Stimulated activated CD4-positive, alpha-beta T cell treated with anti-CD3 and anti-CD28 coated beads, Interleukin-1b, Interleukin-23, amount 100 ng/mL, for 4 hours (primary cell): ENCODE measurements at regions not wholly inside any gene's neighbourhood (a gene's known extent, or its start where the extent isn't known, plus 50 kb on each side); places are given as distances from the start of the nearest gene placed in this dataset.
A peak's percentile ranks its signal among the peaks of the same experiment; 100 is the strongest.

ENCODE experiments used
- DNase-seq, 2 donors: peaks; one replicate each; pipeline ENCODE4 v3.0.0-alpha.2; 2020; ENCODE audit warnings: low read depth in 2 of 2

DNA sequence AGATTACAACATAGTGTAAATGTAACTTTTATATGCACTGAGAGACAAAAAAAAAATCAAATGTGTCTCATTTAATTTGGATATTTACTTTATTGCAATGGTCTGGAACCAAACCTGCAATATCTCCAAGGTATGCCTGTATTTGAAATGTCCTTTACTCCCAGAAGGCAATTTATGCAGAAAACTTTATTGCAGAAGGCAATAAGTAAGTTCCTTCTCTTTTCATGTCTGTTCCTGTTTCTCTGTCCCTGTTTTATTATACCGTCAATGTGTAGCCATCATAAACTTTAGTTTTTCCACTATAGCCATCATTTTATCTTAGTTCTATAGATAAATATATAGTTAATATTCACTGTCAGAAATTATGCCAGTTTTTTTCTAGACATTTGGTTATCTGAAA lies 513.1 kb upstream of the FAM98A start:
- DNase-seq: no peak

DNA sequence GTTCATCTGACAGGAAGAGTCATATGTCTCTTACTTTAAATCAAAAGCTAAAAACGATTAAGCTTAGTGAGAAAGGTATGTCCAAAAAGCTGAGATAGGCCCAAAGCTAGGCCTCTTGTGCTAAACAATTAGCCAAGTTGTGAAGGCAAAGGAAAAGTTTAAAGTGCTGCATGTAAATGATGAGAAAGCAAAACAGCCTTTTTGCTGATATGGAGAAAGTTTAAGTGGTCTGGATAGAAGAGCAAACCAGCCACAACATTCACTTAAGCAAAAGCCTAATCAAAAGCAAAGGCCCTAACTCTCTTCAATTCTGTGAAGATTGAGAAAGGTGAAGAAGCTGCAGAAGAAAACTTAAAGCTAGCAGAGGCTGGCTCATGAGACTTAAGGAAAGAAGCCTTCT lies 511.3 kb upstream of the FAM98A start:
- DNase-seq: no peak

- DNase-seq: no peak
Measured at GRCh38 chr2:34107811-34108210, 508.7 kb upstream of the FAM98A start.

DNA sequence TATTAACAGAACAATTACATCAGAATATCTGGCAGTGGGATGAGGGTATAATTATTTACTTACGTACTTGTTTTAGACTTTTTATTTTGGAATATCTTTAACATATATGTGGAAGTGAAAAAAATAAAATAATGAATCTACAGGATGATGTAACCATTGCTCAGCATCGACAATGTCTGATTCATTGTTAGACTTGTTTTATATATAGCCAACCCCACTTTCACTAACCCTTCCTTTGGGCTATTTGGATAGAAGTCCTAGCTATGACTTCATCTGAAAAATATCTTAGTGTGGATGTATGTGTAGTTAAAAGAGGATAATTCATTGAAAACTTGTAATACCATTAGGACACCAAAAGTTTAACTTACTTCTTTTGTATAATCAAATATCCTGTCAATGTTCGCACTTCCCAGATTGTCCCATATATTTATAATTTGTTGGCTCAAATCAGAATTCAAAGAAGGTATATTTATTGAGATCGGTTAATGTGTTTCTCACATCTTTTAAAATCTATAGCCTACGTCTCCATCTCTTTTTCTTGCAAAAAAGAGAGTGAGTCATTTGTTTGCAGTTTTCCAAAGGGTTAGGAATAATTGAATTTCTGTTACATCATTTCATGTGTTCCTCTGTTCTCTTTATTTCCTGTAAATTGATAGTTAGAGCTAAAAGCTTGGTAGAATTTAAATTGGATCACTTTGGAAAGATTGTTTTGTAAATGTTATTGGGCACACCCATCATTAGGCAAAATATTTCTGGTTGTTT lies 506.1 kb upstream of the FAM98A start:
- no peak for DNase-seq

DNA sequence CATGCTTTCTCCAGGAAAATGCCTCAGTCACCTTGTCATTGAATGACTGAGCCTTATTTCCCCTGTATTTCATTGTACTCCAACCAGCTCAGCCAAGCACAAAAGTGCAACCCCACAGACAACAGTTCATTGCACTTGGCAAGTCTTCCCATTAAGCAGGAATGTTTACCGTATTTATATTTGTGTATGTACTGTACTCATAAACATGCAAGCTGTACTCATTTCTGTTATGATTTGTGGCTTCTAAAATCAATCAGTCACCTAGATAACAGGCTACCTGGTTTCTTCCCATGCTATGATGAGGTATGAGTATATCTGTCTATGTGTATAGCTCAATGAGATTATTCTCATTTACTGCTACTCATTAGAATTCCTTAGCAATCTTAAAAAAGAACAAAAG lies 505.5 kb upstream of the FAM98A start:
- no peak for DNase-seq

DNA sequence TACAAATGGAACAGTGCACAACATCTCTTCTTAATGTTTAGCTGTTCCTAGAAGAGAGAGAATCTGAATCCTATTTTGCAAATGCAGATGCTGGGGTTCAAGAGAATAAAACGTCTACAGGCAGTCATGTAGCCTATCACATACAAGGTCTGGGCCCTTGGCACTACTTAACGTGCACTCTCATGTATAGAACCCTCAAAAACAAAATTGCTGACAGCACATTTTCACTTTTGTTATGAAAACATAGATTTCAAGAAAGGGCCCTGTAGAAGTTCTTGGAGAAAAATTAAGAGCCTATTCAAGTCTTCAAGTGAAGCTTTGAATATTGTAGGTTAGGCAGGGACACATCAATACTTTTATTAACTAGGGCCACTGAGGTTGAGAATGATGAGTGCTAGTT lies 504.3 kb upstream of the FAM98A start:
- no peak for DNase-seq

DNA sequence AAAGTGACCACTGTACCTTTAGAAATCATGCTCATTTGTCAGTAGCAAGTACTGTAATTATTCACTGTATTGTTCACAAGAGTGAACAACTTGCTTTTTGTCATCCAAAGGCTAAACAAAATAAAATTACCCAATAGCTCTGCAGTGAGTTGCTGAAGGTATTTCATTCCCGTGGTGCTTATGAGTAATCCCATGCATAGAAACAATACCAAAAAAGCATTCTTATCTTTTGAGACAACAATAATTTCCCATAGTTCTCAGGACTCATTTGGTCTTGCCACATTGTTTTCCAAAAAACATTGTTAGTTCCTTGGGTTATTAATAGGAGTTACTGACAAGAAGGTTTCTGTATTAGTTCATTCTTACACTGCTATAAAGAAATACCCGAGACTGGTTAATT lies 503.2 kb upstream of the FAM98A start:
- DNase-seq: no peak

DNA sequence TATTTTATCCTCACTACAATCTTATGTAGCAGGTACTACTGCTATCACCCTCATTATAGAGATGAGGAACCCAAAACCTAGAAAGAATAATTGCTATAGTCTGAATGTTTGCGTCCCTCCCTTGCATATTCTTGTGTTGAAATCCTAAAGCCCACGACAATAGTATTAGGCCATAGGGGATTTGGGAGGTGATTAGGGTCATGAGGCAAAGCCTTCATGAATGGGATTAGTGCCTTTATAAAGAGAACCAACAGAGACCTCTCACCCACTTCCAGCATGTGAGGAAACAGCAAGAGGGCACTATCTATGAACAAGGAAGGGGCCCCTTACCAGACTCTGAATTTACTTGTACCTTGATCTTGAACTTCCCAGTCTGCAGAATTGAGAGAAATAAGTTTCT lies 500.3 kb upstream of the FAM98A start:
- DNase-seq: no peak

DNA sequence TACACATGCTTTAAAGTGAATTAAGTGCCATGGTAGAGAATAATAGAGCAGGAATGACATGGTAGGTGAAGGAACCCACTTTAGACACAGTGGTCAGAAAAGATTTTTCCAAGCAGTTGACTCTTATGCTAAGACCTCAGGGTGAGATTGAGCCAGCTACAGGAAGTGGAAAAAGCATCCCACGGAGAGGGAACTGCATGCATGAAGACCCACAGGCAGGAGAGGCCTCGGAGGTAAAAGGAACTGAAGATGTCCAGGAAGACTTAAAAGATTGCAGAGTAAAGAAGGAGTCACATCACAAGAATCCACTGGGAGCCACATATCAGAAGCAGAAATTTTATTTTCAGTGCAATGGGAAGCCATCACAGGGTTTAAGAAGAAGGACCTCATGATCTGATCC lies 499.2 kb upstream of the FAM98A start:
- DNase-seq: no peak

DNA sequence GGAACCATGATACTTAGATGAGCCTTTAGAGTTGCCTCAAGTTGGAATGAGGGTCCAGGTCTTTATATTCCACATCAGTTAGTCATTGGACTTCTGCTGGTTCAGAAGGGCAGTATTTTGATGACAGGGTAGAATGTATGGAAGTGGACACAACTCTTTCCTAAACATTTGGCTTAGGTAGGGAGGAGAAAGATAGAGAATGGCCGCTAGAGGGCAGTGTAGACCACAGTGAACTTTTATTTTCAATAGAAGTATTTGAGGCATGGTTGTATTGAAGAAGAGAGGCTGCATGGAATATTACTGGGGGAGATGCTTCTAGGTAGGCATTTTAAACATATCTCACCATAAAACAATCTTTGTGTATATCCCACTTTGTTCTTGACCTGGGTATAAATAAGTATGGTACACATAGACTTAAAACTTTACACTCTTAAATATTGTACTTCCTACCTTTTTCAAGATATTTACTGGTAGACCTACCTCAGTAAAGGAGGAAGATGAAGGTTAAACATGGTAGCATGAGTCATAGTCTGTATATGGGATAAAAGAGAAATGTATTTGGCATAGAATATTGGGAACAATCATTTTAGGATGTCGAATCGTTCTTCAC lies 497.6 kb upstream of the FAM98A start:
- peak in 1 of 2 donors; percentile 17 for DNase-seq

- DNase-seq: no peak
Measured at GRCh38 chr2:34093790-34094189, 494.7 kb upstream of the FAM98A start.

DNA sequence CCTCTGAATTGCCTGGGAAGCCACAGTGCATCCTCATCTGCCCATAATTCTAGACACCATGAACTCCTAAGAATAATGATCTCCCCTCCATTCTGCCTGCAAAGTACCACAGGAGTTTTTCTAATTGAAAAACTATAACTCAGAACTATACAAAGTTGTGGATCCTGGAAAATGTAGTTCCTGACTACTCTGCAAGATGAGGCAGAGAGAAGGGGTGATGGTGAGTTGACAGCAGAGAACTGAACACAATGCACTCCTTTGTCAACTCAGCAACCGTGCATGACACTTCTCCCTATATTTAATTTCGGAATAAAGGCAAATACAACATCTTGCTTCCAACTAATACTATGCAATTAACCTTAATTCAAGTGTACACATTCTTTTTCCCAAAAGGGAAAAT lies 471.1 kb upstream of the FAM98A start:
- no peak for DNase-seq

DNA sequence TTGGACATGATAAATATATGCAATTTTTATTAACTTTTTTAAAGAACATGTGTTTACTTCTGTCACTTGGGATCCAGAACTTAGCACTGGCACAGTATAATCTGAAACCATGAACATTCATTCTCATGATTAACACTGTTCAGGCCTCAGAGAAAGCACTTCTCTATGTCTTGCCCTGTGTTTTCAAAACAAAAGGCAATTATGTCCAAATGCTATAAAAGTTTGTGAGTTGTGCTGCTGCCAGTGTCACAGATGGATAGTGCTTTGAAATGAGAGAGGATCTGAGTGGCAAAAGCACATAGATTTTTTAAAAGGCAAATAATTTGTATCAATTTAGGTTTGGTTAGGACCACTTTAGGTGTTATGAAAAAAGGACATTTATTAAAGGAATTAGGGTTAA lies 470.5 kb upstream of the FAM98A start:
- DNase-seq: no peak

DNA sequence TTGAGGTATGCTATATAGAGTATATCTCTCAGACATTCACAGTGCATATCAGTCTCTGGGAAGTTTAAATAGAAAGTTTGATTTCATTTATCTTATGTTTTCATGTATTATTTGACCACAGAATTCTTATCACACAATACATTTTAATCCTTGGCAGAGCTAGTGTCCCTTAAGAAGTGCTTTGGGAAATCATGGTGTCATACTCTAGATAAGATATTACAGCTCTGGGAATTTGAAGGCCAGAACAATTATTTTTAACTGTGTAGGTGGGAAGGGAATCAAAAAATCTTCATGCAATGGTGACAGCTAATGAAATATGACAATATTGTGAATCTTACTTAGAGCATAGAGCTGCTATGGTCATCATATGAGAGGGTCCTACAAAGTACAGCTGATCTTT lies 451.3 kb upstream of the FAM98A start:
- no peak for DNase-seq

- no peak for DNase-seq
Measured at GRCh38 chr2:34045101-34045655, 446.1 kb upstream of the FAM98A start.

GRCh38 chr2:34037886-34038285 lies 438.8 kb upstream of the FAM98A start:
- no peak for DNase-seq

- DNase-seq: no peak
Measured at GRCh38 chr2:34037157-34037556, 438.1 kb upstream of the FAM98A start.

DNA sequence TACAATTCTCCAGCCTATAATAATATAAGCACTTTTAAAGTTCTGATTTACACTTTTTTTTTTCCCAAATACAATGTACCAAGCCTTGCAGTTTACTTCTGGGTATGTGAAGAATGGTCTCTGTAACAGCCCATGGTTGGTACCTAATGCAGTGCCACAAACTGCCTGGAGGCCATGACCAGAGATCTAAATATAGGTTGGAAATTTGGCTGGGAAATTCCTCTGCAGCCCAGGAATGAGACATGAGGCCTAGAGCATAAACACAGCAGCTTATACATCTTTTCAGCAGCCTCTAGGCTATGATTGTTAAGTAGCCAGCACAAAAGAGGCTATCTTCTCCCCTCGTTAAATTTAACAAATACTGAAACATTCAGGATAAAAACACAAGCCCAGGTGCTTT lies 432.0 kb upstream of the FAM98A start:
- DNase-seq: no peak

- DNase-seq: no peak
Measured at GRCh38 chr2:34030273-34030672, 431.2 kb upstream of the FAM98A start.

- no peak for DNase-seq
Measured at GRCh38 chr2:34029073-34029472, 430.0 kb upstream of the FAM98A start.

DNA sequence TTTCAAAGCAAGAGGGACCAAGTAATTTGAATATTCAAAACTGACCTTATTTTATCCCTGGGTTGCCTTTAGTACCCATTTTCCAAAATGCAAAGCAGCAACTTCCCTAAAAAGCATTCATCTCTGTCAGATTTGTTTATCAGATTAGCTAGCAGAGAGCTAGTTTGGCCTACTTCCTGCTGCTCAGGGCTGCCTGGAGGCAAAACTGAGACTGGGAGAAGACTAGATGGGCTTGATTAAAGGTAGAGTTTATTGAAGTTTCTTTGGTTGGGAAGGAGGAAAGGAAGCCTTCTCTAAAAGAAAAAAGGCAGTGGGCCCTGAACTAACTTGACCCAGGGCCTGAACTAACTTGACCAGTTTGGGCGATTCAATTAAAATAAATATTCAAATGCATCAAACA lies 426.1 kb upstream of the FAM98A start:
- no peak for DNase-seq

DNA sequence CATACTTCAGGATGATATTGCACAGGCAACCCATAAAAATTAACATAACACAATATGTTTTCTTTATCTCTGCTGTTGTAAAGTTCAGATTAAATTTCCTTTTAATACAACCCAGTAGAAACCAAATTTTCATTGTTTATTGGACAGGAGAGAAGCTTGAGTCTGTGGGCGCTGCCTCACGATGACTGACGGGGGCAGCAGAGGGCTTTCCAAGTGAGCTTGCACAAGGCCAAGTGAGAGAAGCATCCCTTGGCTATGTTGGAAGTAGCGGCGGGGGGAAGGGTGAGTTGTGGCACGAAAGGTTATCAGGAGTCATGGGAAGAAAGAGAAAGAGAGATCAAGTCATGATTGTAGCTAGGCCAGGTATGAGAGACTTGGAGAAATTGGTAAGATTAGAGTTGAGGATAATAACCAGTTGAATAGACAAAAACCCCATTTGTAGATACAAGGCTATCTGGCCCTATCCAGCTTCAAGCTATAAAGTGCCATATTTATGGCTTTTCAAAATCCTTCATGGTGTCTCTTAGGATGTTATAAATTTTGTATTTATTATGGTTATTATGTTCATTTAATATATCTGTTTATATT lies 413.7 kb upstream of the FAM98A start:
- DNase-seq: no peak

GRCh38 chr2:34011684-34012083 lies 412.6 kb upstream of the FAM98A start:
- DNase-seq: no peak
